Endothelial cell of umbilical vein (primary cell): ENCODE measurements at regions not wholly inside any gene's neighbourhood (a gene's known extent, or its start where the extent isn't known, plus 50 kb on each side); places are given as distances from the start of the nearest gene placed in this dataset.

ENCODE experiments used
- BruUV-seq: library from RNA; stranded (reverse); fragments of 400-500 nt; replicated peaks from 2 replicates; lab custom pipeline; 2021; lab: Mats Ljungman, UMichigan
- CTCF ChIA-PET: fragments of 300-600, 350-600 bp; sonication (Branson Sonifier 250); formaldehyde crosslinking; loops from one replicate; lab custom pipeline; 2021; ENCODE audit warnings: antibody characterized with exemption, inconsistent platforms; lab: Charles Lee
- POLR2A ChIA-PET: fragments of 300-600, 350-600 bp; sonication (Branson Sonifier 250); formaldehyde crosslinking; loops from one replicate; lab custom pipeline; 2021; ENCODE audit warnings: antibody characterized with exemption, inconsistent platforms; lab: Charles Lee
- DNase-seq: peaks from one replicate; pipeline ENCODE4 v3.0.0-alpha.2; 2011; ENCODE audit warnings: low read depth, low spot score
- FAIRE-seq: peaks from 2 replicates; lab custom pipeline; 2011; peaks lifted over from hg19 to GRCh38; lab: Jason Lieb, UNC
- H2AFZ ChIP-seq: 2 replicates; pipeline ENCODE4 v1.6.0; 2012; ENCODE audit warnings: low read depth, low read length, control low read depth, inconsistent platforms
- H3K27ac ChIP-seq: 2 replicates; pipeline ENCODE4 v1.5.1; 2011; ENCODE audit warnings: low read depth, mild to moderate bottlenecking, control low read depth, low read length, moderate library complexity; ENCODE audit not compliant: insufficient read depth
- H3K27me3 ChIP-seq, 2 experiments: 2 replicates each; pipeline versions ENCODE4 v1.6.0 to v1.6.1; 2011; ENCODE audit warnings: low read length in 2 of 2, mixed read lengths in 1 of 2; ENCODE audit not compliant: control insufficient read depth in 2 of 2, insufficient read depth in 2 of 2
- H3K36me3 ChIP-seq, 2 experiments: 2 replicates in 1 of 2; 3 replicates in 1 of 2; pipeline ENCODE4 v1.5.1; 2011; ENCODE audit warnings: low read length in 2 of 2, mild to moderate bottlenecking in 1 of 2, moderate library complexity in 1 of 2; ENCODE audit not compliant: control insufficient read depth in 2 of 2, insufficient read depth in 2 of 2; ENCODE audit errors: extremely low read depth in 1 of 2
- H3K4me1 ChIP-seq: 3 replicates; pipeline ENCODE4 v1.5.1; 2011; ENCODE audit warnings: mild to moderate bottlenecking, low read length; ENCODE audit not compliant: control insufficient read depth, insufficient read depth; ENCODE audit errors: extremely low read depth
- H3K4me2 ChIP-seq: 2 replicates; pipeline ENCODE4 v1.6.1; 2011; ENCODE audit warnings: low read length, control low read depth, mixed read lengths; ENCODE audit not compliant: insufficient read depth
- H3K4me3 ChIP-seq, 3 experiments: fragments of 200-600 bp in 1 of 3; sonication (generic), shearing (Covaris generic) in 1 of 3; replicated peaks in 1 of 3; 2 replicates each; pipeline ENCODE4 v1.5.1; 2011 to 2016; ENCODE audit warnings: control low read depth in 3 of 3, low read length in 3 of 3, mild to moderate bottlenecking in 2 of 3, inconsistent platforms in 1 of 3, low read depth in 1 of 3, moderate library complexity in 1 of 3; ENCODE audit not compliant: insufficient read depth in 1 of 3
- H3K79me2 ChIP-seq: 2 replicates; pipeline ENCODE4 v1.6.0; 2012; ENCODE audit warnings: low read length, inconsistent platforms; ENCODE audit not compliant: control insufficient read depth, insufficient read depth
- H3K9ac ChIP-seq: replicated peaks from 2 replicates; pipeline ENCODE3; 2011; ENCODE audit warnings: low read length, control low read depth; ENCODE audit not compliant: insufficient read depth; ENCODE audit errors: extremely low read depth
- H3K9me1 ChIP-seq: replicated peaks from 3 replicates; pipeline ENCODE4 v1.6.0; 2011; ENCODE audit warnings: mild to moderate bottlenecking, low read length; ENCODE audit not compliant: control insufficient read depth, insufficient read depth; ENCODE audit errors: extremely low read depth
- H3K9me3 ChIP-seq: replicated peaks from 2 replicates; pipeline ENCODE4 v1.5.1; 2012; ENCODE audit warnings: low read length, inconsistent platforms; ENCODE audit not compliant: control insufficient read depth, insufficient read depth
- H4K20me1 ChIP-seq: replicated peaks from 2 replicates; pipeline ENCODE3; 2011; ENCODE audit warnings: mild to moderate bottlenecking, low read length; ENCODE audit not compliant: control insufficient read depth, insufficient read depth; ENCODE audit errors: extremely low read depth
- EZH2 ChIP-seq: IDR thresholded peaks from 2 replicates; pipeline ENCODE4 v1.6.1; 2012; ENCODE audit warnings: borderline replicate concordance, low read depth, mild to moderate bottlenecking, moderate library complexity, low read length, inconsistent platforms; ENCODE audit not compliant: severe bottlenecking
- FOS ChIP-seq: IDR thresholded peaks from 2 replicates; pipeline ENCODE4 v1.6.1; 2011; ENCODE audit warnings: mild to moderate bottlenecking, low read length, moderate library complexity, borderline replicate concordance; ENCODE audit not compliant: insufficient read depth
- GATA2 ChIP-seq: IDR thresholded peaks from 2 replicates; pipeline ENCODE4 v1.7.0; 2011; ENCODE audit warnings: low read depth, mild to moderate bottlenecking, moderate library complexity, mixed read lengths, low read length; ENCODE audit not compliant: insufficient read length, insufficient read depth
- JUN ChIP-seq: IDR thresholded peaks from 2 replicates; pipeline ENCODE4 v1.6.1; 2011; ENCODE audit warnings: borderline replicate concordance, low read depth; ENCODE audit not compliant: insufficient read length, insufficient read depth
- POLR2A ChIP-seq: IDR thresholded peaks from 2 replicates; pipeline ENCODE4 v1.6.1; 2012; ENCODE audit warnings: low read depth, mild to moderate bottlenecking, control low read depth, low read length
- POLR2AphosphoS5 ChIP-seq: IDR thresholded peaks from 2 replicates; pipeline ENCODE4 v1.6.1; 2012; ENCODE audit warnings: low read depth, mild to moderate bottlenecking, control low read depth, low read length, moderate library complexity; ENCODE audit not compliant: insufficient read depth
- dilution Hi-C: fragments of 300-500 bp; cut with MboI; formaldehyde crosslinking; loops from one replicate; pipeline ENCODE4 v1.15.0; 2019; ENCODE audit warnings: low sequenced_read_pairs; ENCODE audit not compliant: extremely low pct_ligation_motif_present
- intact Hi-C: fragments of 100-400 bp; cut with micrococcal nuclease; formaldehyde crosslinking; loops from one replicate; pipeline ENCODE4 v1.10.0; 2022
- TF ChIP-seq, protein P1 (sequence below), 2 donors: IDR thresholded peaks; 1 replicate in 1 of 2; 2 replicates in 1 of 2; pipeline ENCODE4 v1.5.1; 2011; ENCODE audit warnings: low read length in 2 of 2, mild to moderate bottlenecking in 2 of 2, moderate library complexity in 2 of 2, control low read depth in 1 of 2, inconsistent platforms in 1 of 2, low read depth in 1 of 2; ENCODE audit not compliant: insufficient read depth in 1 of 2; ENCODE audit errors: extremely low read depth in 1 of 2
- TF ChIP-seq, protein P2 (sequence below): IDR thresholded peaks from 2 replicates; pipeline ENCODE4 v1.6.1; 2011; ENCODE audit not compliant: insufficient read depth, insufficient read length

DNA sequence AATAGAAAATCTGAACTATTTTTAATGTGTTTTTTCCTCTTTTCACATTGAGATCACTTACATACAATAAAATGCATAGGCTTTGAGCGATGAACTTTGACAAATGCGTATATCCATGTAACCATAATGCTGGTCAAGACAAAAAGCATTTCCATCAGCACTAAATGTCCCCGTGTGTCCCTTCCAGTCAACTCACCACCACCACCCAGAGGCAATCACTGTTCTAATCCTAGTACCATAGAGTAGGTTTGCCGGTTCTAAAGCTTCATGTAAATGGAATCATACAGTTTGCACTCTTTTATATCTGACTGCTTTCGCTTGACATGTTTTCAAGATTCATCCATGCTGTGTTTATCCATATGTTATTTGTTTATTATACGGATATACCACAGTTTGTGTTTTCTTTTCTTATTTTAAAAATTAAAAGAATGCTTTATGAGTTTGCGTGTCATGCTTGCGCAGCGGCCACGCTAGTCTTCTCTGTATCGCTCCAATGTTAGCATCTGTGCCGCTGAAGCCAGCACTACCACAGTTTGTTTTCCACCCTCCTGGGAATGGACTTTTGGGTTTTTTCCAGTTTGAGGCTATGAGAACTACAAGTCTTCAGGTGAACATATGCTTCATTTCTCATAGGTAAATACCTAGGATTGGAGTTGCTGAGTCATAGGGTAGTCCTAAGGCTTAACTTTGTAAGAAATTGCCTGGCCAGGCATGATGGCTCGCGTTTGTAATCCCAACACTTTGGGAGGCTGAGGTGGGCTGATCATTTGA is 197.5 kb upstream of the CHAC2 start:
- FAIRE-seq, result no peak
- CTCF ChIA-PET, result no interaction called here

More for the DNA sequence above, 197.5 kb upstream of the CHAC2 start:
- H3K4me2 ChIP-seq, result no peak overlapping the region
- no peaks in the 10 kb centered on the region for H4K20me1 ChIP-seq
- H3K36me3 ChIP-seq, result no peaks in the 10 kb centered on the region
- BruUV-seq, result no TSS peak
- no peaks in the 10 kb centered on the region for H3K4me1 ChIP-seq
- no peak for DNase-seq
- intact Hi-C loops, result no loop called here
- no peaks in the 10 kb centered on the region for H3K9me1 ChIP-seq
- dilution Hi-C loops, result no loop called here
- H3K27me3 ChIP-seq, result no peaks in the 10 kb centered on the region
- H3K27ac ChIP-seq, result no peak overlapping the region
- no peaks in the 10 kb centered on the region for H3K9me3 ChIP-seq
- no peak for TF ChIP-seq EZH2
- TF ChIP-seq JUN, result no peak
- TF ChIP-seq POLR2A, result no peak
- TF ChIP-seq, protein P1, sequence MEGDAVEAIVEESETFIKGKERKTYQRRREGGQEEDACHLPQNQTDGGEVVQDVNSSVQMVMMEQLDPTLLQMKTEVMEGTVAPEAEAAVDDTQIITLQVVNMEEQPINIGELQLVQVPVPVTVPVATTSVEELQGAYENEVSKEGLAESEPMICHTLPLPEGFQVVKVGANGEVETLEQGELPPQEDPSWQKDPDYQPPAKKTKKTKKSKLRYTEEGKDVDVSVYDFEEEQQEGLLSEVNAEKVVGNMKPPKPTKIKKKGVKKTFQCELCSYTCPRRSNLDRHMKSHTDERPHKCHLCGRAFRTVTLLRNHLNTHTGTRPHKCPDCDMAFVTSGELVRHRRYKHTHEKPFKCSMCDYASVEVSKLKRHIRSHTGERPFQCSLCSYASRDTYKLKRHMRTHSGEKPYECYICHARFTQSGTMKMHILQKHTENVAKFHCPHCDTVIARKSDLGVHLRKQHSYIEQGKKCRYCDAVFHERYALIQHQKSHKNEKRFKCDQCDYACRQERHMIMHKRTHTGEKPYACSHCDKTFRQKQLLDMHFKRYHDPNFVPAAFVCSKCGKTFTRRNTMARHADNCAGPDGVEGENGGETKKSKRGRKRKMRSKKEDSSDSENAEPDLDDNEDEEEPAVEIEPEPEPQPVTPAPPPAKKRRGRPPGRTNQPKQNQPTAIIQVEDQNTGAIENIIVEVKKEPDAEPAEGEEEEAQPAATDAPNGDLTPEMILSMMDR (IDR thresholded peaks at IDR 0.05; ENCODE audit: extremely low read depth in 1 of 2, insufficient read depth in 1 of 2, low read depth in 1 of 2, low read length in 2 of 2), result no peak
- TF ChIP-seq POLR2AphosphoS5, result no peak
- TF ChIP-seq FOS, result no peak
- TF ChIP-seq GATA2, result no peak
- TF ChIP-seq, protein P2, sequence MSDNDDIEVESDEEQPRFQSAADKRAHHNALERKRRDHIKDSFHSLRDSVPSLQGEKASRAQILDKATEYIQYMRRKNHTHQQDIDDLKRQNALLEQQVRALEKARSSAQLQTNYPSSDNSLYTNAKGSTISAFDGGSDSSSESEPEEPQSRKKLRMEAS, result no peak
- H3K4me3 ChIP-seq, result no peak overlapping the region
- POLR2A ChIA-PET, result no interaction called here
- no peak overlapping the region for H3K9ac ChIP-seq
- H3K79me2 ChIP-seq, result no peaks in the 10 kb centered on the region
- H2AFZ ChIP-seq, result no peak overlapping the region
